Thyroid gland (tissue), 4 donors: ENCODE measurements at regions not wholly inside any gene's neighbourhood (a gene's known extent, or its start where the extent isn't known, plus 50 kb on each side); places are given as distances from the start of the nearest gene placed in this dataset.

Source experiments
- DNase-seq, 2 donors: peaks; one replicate each; pipeline ENCODE4 v3.0.0-alpha.2; 2019
- H3K27ac ChIP-seq, 3 donors: fragments of 200-600 bp; sonication (generic); 1 replicate in 2 of 3; 2 replicates in 1 of 3; pipeline ENCODE4 v1.5.1; 2016 to 2019; ENCODE audit warnings: mild to moderate bottlenecking in 1 of 3, moderate library complexity in 1 of 3
- H3K27me3 ChIP-seq: fragments of 200-600 bp; sonication (generic); one replicate; pipeline ENCODE4 v1.5.1; 2019
- H3K36me3 ChIP-seq, 2 donors: fragments of 200-600 bp; sonication (generic); one replicate each; pipeline ENCODE4 v1.5.1; 2016 to 2019
- H3K4me1 ChIP-seq, 2 donors: fragments of 200-600 bp; sonication (generic); one replicate each; pipeline ENCODE4 v1.5.1; 2017 to 2019
- H3K4me3 ChIP-seq, 3 donors: fragments of 200-600 bp; sonication (generic); replicated peaks in 1 of 3; 1 replicate in 2 of 3; 2 replicates in 1 of 3; pipeline ENCODE4 v1.5.1; 2016; ENCODE audit warnings: mild to moderate bottlenecking in 1 of 3
- H3K9me3 ChIP-seq: fragments of 200-600 bp; sonication (generic); one replicate; pipeline ENCODE4 v1.5.1; 2017
- CTCF ChIP-seq, 6 experiments: fragments of 200-600 bp in 3 of 6; fragments of 450-650 bp in 3 of 6; sonication (generic) in 3 of 6; IDR thresholded peaks; one replicate each; pipeline ENCODE4 v1.5.1; 2016 to 2019; ENCODE audit warnings: antibody characterized with exemption in 6 of 6, mild to moderate bottlenecking in 2 of 6, inconsistent platforms in 1 of 6, moderate library complexity in 1 of 6
- POLR2A ChIP-seq, 2 donors: fragments of 450-650 bp; IDR thresholded peaks; one replicate each; pipeline ENCODE4 v1.6.1; 2017; ENCODE audit warnings: antibody characterized with exemption in 2 of 2, mild to moderate bottlenecking in 2 of 2, moderate library complexity in 1 of 2
- WGBS, 2 donors: methylation state at CpG; one replicate each; pipeline ENCODE4 v1.1.5; 2017; 5-methylcytosine and 5-hydroxymethylcytosine counted together
- intact Hi-C: fragments of 100-400 bp; cut with DNase I; formaldehyde crosslinking; loops from one replicate; pipeline ENCODE4 v1.15.1; 2023

DNA sequence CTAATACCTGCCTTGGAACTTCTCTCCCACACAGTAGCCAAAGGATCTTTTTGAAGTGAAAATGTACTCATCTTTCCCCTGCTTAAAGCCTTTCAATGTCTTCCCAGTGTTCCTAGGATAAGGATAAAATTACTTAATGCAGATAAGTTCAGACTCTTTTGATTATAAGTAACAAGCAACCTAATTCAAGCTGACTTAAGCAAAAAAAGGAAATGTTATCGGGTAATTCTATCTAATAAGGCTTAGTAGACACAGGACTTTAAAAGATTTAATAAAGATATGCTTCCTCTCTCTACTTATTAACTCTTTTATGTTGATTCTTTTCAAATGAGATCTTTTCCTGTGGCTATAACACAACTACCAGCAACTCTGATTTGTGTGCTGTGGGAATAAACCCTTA is 284.2 kb downstream of the OXSM start:
- Histone ChIP-seq H3K4me1 (no peaks in the 10 kb centered on the region), H3K27me3 (no peaks in the 10 kb centered on the region), H3K9me3 (no peaks in the 10 kb centered on the region), H3K4me3 (no peak overlapping the region), H3K27ac (no peak overlapping the region), H3K36me3 (no peaks in the 10 kb centered on the region)
- DNase-seq, result no peak
- intact Hi-C loops, result no loop called here
- TF ChIP-seq CTCF (IDR thresholded peaks at IDR 0.05) (no peak), POLR2A (IDR thresholded peaks at IDR 0.05) (no peak)
- 89 to 90% methylated on average over 1 of the region's 1 CpG for WGBS, 2 donors

DNA sequence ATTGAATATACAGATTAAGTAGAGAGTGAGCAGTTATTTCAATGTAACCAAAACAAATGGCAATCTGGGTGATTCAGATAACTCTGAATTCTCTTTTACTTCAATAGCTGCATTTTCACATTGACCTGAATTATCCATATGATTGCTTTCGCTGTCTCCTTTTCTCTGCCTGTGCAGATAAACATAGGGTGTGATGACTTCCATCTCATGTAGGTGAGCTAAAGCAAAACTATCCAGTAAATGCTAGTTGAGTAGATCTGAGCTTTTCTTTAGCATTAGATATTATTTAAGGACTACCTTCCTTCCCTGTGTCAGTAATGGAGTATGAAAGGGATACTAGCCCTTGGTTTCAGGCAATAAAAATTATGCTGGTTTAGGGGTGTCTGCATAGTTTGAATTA is 288.6 kb downstream of the OXSM start:
- intact Hi-C loops, result no loop called here

DNA sequence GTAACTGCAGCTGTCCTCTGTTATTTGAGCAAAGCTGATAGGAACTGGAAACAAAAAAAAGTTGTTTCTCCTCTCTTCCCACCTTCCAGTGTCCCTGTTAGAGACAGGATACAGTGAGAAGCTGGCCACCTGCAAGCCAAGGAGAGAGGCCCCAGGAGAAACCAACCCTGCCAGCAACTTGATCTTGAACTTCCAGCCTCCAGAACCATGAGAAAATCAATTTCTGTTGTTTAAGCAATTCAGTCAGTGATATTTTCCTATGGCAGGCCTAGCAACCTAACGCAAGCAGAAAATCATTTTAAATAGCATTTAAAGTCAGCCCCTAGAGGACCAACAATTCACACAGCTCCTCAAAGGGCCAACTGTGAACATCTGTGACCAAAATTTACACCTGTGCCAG is 291.3 kb downstream of the OXSM start:
- H3K4me3 ChIP-seq, result no peak overlapping the region
- no peak overlapping the region for H3K27ac ChIP-seq
- H3K4me1 ChIP-seq, result no peaks in the 10 kb centered on the region
- no peaks in the 10 kb centered on the region for H3K36me3 ChIP-seq
- intact Hi-C loops, result no loop called here
- no peaks in the 10 kb centered on the region for H3K27me3 ChIP-seq
- TF ChIP-seq CTCF (IDR thresholded peaks at IDR 0.05), result no peak
- TF ChIP-seq POLR2A (IDR thresholded peaks at IDR 0.05), result no peak
- WGBS, 2 donors, result 96 to 100% methylated on average over 1 of the region's 1 CpG
- no peak for DNase-seq
- no peaks in the 10 kb centered on the region for H3K9me3 ChIP-seq

More for the DNA sequence above, 288.6 kb downstream of the OXSM start:
- DNase-seq, result no peak
- Histone ChIP-seq H3K36me3 (no peaks in the 10 kb centered on the region), H3K9me3 (no peaks in the 10 kb centered on the region), H3K27me3 (no peaks in the 10 kb centered on the region), H3K27ac (no peak overlapping the region), H3K4me3 (no peak overlapping the region), H3K4me1 (no peaks in the 10 kb centered on the region)
- 97 to 98% methylated on average over 1 of the region's 1 CpG for WGBS, 2 donors
- TF ChIP-seq POLR2A (IDR thresholded peaks at IDR 0.05) (no peak), CTCF (IDR thresholded peaks at IDR 0.05) (no peak)

GRCh38 chr3:26081806-26082205 is 291.9 kb downstream of the OXSM start:
- H3K9me3 ChIP-seq, result no peaks in the 10 kb centered on the region
- TF ChIP-seq POLR2A (IDR thresholded peaks at IDR 0.05) (no peak), CTCF (IDR thresholded peaks at IDR 0.05) (no peak)
- no peak overlapping the region for H3K27ac ChIP-seq
- intact Hi-C loops, result no loop called here
- H3K4me1 ChIP-seq, result no peaks in the 10 kb centered on the region
- H3K27me3 ChIP-seq, result no peaks in the 10 kb centered on the region
- no peaks in the 10 kb centered on the region for H3K36me3 ChIP-seq
- no peak overlapping the region for H3K4me3 ChIP-seq
- 69 to 83% methylated on average over 1 of the region's 1 CpG for WGBS, 2 donors
- DNase-seq, result no peak

DNA sequence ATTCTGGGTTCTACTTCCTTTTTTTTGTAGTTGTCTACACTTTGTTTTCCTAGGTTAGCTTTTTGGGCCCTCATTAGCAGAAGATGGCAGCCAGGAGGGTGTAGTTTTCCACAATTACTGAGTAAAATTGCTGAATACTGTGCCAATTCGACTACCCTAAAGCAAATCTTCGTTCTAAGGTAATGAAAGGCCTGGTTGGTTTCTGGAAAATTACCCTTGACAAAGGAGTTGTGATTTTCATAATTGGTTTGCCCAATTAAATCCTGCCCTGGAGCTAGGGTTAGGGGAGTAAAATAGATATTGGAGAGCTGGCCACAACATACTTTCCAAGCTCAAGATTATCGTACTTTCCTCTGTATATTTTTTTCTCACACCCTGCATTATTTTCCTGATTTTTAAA is 293.0 kb downstream of the OXSM start:
- Histone ChIP-seq H3K4me1 (no peaks in the 10 kb centered on the region), H3K9me3 (no peaks in the 10 kb centered on the region), H3K27me3 (no peaks in the 10 kb centered on the region), H3K36me3 (no peaks in the 10 kb centered on the region), H3K27ac (no peak overlapping the region), H3K4me3 (no peak overlapping the region)
- intact Hi-C loops, result no loop called here
- WGBS, 2 donors, result 89 to 95% methylated on average over 3 of the region's 3 CpGs
- TF ChIP-seq POLR2A (IDR thresholded peaks at IDR 0.05), result no peak
- no peak for TF ChIP-seq CTCF (IDR thresholded peaks at IDR 0.05)
- DNase-seq, result no peak
